HEK293 (cell line): ENCODE measurements at regions not wholly inside any gene's neighbourhood (a gene's known extent, or its start where the extent isn't known, plus 50 kb on each side); places are given as distances from the start of the nearest gene placed in this dataset.

Experiments used
- RBAK ChIP-seq: fragments of 450-650 bp; formaldehyde crosslinking; IDR thresholded peaks from 2 replicates; pipeline ENCODE4 v1.5.1; 2016; ENCODE audit warnings: missing biosample characterization, missing genetic modification characterization
- ZFP69B ChIP-seq: fragments of 450-650 bp; formaldehyde crosslinking; IDR thresholded peaks from 2 replicates; pipeline ENCODE4 v1.5.1; 2016; ENCODE audit warnings: missing biosample characterization, missing genetic modification characterization
- ZNF23 ChIP-seq: fragments of 450-650 bp; formaldehyde crosslinking; IDR thresholded peaks from 2 replicates; pipeline ENCODE4 v1.5.1; 2016; ENCODE audit warnings: missing biosample characterization, missing genetic modification characterization, borderline replicate concordance
- ZNF596 ChIP-seq: fragments of 450-650 bp; IDR thresholded peaks from 2 replicates; pipeline ENCODE4 v1.5.0; 2018; ENCODE audit warnings: missing biosample characterization, mild to moderate bottlenecking, missing genetic modification characterization, moderate library complexity
- ZNF785 ChIP-seq: fragments of 450-650 bp; formaldehyde crosslinking; IDR thresholded peaks from 2 replicates; pipeline ENCODE4 v1.5.1; 2016; ENCODE audit warnings: missing biosample characterization, missing genetic modification characterization
- TF ChIP-seq, protein P1 (sequence below): fragments of 450-650 bp; formaldehyde crosslinking; IDR thresholded peaks from 2 replicates; pipeline ENCODE4; 2016; ENCODE audit warnings: missing biosample characterization, missing genetic modification characterization
- TF ChIP-seq, protein P2 (sequence below): fragments of 450-650 bp; formaldehyde crosslinking; IDR thresholded peaks from 2 replicates; pipeline ENCODE4 v1.5.1; 2016; ENCODE audit warnings: missing biosample characterization, missing genetic modification characterization
- TF ChIP-seq, protein P3 (sequence below): fragments of 450-650 bp; formaldehyde crosslinking; IDR thresholded peaks from 2 replicates; pipeline ENCODE4 v1.5.1; 2016; ENCODE audit warnings: missing biosample characterization, missing genetic modification characterization
- TF ChIP-seq, protein P4 (sequence below): fragments of 450-650 bp; formaldehyde crosslinking; IDR thresholded peaks from 2 replicates; pipeline ENCODE4 v1.5.1; 2016; ENCODE audit warnings: missing biosample characterization, missing genetic modification characterization

DNA sequence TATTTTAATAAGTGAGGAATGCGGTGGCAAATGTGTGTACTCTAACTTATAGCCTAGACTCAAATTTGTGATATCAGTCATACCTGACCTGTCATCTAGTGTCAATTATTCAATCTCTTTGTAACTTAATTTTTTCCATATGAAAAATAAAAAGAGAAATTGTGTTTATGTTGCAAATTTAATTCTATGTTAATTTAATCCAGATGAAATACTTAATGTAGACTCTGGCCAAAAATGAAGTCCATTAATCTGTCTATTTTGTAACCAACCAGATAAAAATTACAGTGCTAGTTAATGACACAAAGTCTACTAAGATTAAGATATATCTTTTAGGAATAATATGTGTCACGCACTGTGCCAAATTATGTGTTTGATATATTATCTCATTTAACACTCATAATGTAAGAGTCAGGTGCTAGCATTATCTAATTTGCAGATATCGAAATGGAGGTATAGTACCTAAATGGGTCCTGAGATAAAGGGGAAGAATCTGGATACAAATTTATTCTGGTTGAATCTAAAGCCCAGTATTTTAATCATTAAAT lies 712.1 kb downstream of the KCTD16 start:
- TF ChIP-seq ZNF596 = no peak
- TF ChIP-seq, protein P1, sequence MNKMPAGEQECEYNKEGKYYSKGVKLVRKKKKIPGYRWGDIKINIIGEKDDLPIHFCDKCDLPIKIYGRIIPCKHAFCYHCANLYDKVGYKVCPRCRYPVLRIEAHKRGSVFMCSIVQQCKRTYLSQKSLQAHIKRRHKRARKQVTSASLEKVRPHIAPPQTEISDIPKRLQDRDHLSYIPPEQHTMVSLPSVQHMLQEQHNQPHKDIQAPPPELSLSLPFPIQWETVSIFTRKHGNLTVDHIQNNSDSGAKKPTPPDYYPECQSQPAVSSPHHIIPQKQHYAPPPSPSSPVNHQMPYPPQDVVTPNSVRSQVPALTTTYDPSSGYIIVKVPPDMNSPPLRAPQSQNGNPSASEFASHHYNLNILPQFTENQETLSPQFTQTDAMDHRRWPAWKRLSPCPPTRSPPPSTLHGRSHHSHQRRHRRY (tag by site-specific recombination) = no peak
- TF ChIP-seq, protein P2, sequence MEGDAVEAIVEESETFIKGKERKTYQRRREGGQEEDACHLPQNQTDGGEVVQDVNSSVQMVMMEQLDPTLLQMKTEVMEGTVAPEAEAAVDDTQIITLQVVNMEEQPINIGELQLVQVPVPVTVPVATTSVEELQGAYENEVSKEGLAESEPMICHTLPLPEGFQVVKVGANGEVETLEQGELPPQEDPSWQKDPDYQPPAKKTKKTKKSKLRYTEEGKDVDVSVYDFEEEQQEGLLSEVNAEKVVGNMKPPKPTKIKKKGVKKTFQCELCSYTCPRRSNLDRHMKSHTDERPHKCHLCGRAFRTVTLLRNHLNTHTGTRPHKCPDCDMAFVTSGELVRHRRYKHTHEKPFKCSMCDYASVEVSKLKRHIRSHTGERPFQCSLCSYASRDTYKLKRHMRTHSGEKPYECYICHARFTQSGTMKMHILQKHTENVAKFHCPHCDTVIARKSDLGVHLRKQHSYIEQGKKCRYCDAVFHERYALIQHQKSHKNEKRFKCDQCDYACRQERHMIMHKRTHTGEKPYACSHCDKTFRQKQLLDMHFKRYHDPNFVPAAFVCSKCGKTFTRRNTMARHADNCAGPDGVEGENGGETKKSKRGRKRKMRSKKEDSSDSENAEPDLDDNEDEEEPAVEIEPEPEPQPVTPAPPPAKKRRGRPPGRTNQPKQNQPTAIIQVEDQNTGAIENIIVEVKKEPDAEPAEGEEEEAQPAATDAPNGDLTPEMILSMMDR (tag by site-specific recombination) = no peak
- no peak for TF ChIP-seq RBAK
- TF ChIP-seq, protein P3, sequence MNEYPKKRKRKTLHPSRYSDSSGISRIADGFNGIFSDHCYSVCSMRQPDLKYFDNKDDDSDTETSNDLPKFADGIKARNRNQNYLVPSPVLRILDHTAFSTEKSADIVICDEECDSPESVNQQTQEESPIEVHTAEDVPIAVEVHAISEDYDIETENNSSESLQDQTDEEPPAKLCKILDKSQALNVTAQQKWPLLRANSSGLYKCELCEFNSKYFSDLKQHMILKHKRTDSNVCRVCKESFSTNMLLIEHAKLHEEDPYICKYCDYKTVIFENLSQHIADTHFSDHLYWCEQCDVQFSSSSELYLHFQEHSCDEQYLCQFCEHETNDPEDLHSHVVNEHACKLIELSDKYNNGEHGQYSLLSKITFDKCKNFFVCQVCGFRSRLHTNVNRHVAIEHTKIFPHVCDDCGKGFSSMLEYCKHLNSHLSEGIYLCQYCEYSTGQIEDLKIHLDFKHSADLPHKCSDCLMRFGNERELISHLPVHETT (tag by site-specific recombination) = no peak
- TF ChIP-seq ZNF785 (tag by site-specific recombination) = no peak
- TF ChIP-seq ZNF23 (tag by site-specific recombination) = no peak
- TF ChIP-seq, protein P4, sequence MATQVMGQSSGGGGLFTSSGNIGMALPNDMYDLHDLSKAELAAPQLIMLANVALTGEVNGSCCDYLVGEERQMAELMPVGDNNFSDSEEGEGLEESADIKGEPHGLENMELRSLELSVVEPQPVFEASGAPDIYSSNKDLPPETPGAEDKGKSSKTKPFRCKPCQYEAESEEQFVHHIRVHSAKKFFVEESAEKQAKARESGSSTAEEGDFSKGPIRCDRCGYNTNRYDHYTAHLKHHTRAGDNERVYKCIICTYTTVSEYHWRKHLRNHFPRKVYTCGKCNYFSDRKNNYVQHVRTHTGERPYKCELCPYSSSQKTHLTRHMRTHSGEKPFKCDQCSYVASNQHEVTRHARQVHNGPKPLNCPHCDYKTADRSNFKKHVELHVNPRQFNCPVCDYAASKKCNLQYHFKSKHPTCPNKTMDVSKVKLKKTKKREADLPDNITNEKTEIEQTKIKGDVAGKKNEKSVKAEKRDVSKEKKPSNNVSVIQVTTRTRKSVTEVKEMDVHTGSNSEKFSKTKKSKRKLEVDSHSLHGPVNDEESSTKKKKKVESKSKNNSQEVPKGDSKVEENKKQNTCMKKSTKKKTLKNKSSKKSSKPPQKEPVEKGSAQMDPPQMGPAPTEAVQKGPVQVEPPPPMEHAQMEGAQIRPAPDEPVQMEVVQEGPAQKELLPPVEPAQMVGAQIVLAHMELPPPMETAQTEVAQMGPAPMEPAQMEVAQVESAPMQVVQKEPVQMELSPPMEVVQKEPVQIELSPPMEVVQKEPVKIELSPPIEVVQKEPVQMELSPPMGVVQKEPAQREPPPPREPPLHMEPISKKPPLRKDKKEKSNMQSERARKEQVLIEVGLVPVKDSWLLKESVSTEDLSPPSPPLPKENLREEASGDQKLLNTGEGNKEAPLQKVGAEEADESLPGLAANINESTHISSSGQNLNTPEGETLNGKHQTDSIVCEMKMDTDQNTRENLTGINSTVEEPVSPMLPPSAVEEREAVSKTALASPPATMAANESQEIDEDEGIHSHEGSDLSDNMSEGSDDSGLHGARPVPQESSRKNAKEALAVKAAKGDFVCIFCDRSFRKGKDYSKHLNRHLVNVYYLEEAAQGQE (tag by site-specific recombination) = no peak
- TF ChIP-seq ZFP69B (tag by site-specific recombination) = no peak
